HG03439 (cell line): ENCODE measurements at regions not wholly inside any gene's neighbourhood (a gene's known extent, or its start where the extent isn't known, plus 50 kb on each side); places are given as distances from the start of the nearest gene placed in this dataset.

Experiments used
- ATAC-seq: cut with Tn5 transposase; IDR thresholded peaks from one replicate; pipeline ENCODE4 v1.9.1; 2021; ENCODE audit warnings: mild to moderate bottlenecking, moderate library complexity; ENCODE audit not compliant: unreplicated experiment

- ATAC-seq: no peak
Observed at GRCh38 chr5:167158588-167158987, 1132.9 kb upstream of the WWC1 start.

GRCh38 chr5:167160388-167160787 is 1131.1 kb upstream of the WWC1 start:
- no peak for ATAC-seq

- ATAC-seq: no peak
Observed at GRCh38 chr5:167166696-167167095, 1124.7 kb upstream of the WWC1 start.

- no peak for ATAC-seq
Observed at GRCh38 chr5:167167191-167167795, 1124.2 kb upstream of the WWC1 start.

GRCh38 chr5:167168971-167169370 is 1122.5 kb upstream of the WWC1 start:
- no peak for ATAC-seq

GRCh38 chr5:167171056-167171455 is 1120.4 kb upstream of the WWC1 start:
- no peak for ATAC-seq

GRCh38 chr5:167177736-167178135 is 1113.7 kb upstream of the WWC1 start:
- no peak for ATAC-seq

GRCh38 chr5:167180906-167181305 is 1110.5 kb upstream of the WWC1 start:
- ATAC-seq: no peak

GRCh38 chr5:167205881-167206280 is 1085.6 kb upstream of the WWC1 start:
- ATAC-seq: no peak

- no peak for ATAC-seq
Observed at GRCh38 chr5:167207081-167207480, 1084.4 kb upstream of the WWC1 start.

- ATAC-seq: no peak
Observed at GRCh38 chr5:167208911-167209310, 1082.5 kb upstream of the WWC1 start.

GRCh38 chr5:167217097-167217743 is 1074.2 kb upstream of the WWC1 start:
- no peak for ATAC-seq

- ATAC-seq: no peak
Observed at GRCh38 chr5:167219298-167219697, 1072.1 kb upstream of the WWC1 start.

GRCh38 chr5:167226386-167226785 is 1065.1 kb upstream of the WWC1 start:
- ATAC-seq: no peak

GRCh38 chr5:167228134-167228533 is 1063.3 kb upstream of the WWC1 start:
- no peak for ATAC-seq

- no peak for ATAC-seq
Observed at GRCh38 chr5:167229751-167230150, 1061.7 kb upstream of the WWC1 start.

- no peak for ATAC-seq
Observed at GRCh38 chr5:167230414-167230813, 1061.0 kb upstream of the WWC1 start.

- ATAC-seq: no peak
Observed at GRCh38 chr5:167232675-167233311, 1058.7 kb upstream of the WWC1 start.

- ATAC-seq: no peak
Observed at GRCh38 chr5:167233507-167234220, 1057.8 kb upstream of the WWC1 start.

GRCh38 chr5:167241436-167242067 is 1049.9 kb upstream of the WWC1 start:
- no peak for ATAC-seq

- no peak for ATAC-seq
Observed at GRCh38 chr5:167242701-167243100, 1048.7 kb upstream of the WWC1 start.
